NCI-H1105 treated with DMSO at 0.1 percent for 48 hours (cell line): ENCODE measurements at regions not wholly inside any gene's neighbourhood (a gene's known extent, or its start where the extent isn't known, plus 50 kb on each side); places are given as distances from the start of the nearest gene placed in this dataset.

Experiments used
- DNase-seq: peaks from one replicate; lab custom pipeline; 2025; lab: John Stamatoyannopoulos, UW

DNA sequence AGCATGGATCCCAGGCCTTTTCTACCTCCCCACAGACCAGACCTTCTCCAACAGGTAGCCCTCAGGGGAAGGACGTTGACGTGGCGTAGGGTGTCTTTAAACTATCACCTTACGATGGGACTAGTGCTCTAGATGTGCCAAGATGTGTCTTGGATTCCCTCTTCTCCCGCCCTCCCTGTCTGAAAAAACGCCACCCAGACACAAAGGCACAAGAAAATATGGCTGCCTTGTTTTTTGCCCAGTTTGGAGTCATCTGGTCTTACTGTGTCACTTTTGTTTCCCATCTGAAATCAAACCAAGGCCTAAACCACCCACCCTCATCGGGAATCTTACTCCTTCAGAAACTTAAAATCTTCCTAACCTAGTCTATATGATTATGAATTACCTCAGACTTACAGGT is 235.4 kb downstream of the OR13H1 start:
- no peak for DNase-seq

- DNase-seq: no peak
Observed at GRCh38 chrX:131779741-131780140, 235.9 kb downstream of the OR13H1 start.

- no peak for DNase-seq
Observed at GRCh38 chrX:131782646-131783045, 238.8 kb downstream of the OR13H1 start.

- DNase-seq: no peak
Observed at GRCh38 chrX:131783555-131784308, 239.4 kb upstream of the STK26 start.

GRCh38 chrX:131789664-131790063 is 233.4 kb upstream of the STK26 start:
- DNase-seq: no peak

- peak; percentile 29 for DNase-seq
Observed at GRCh38 chrX:131791608-131792355, 231.3 kb upstream of the STK26 start.

DNA sequence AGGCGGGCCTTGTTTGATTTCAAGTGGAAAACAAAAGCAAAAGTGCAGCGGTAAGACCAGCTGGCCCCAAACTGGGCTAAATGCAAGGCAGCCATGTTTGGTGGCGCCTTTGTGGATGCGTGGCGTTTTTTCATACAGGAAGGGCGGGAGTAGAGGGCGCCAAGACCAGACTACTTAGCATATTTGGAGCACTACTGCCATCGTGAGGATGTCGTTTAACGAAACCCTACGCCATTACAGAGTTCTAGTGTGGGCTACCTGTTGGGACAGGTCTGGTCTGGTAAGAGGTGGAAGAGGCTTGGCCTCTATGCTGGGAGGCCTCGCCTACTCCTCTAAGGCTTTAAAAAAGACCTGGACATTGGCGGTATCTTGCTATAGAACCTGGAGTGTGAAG is 230.7 kb upstream of the STK26 start:
- peak; percentile 91 for DNase-seq

GRCh38 chrX:131792789-131793462 is 230.2 kb upstream of the STK26 start:
- DNase-seq: peak; percentile 83

- DNase-seq: no peak
Observed at GRCh38 chrX:131795442-131796229, 227.5 kb upstream of the STK26 start.

DNA sequence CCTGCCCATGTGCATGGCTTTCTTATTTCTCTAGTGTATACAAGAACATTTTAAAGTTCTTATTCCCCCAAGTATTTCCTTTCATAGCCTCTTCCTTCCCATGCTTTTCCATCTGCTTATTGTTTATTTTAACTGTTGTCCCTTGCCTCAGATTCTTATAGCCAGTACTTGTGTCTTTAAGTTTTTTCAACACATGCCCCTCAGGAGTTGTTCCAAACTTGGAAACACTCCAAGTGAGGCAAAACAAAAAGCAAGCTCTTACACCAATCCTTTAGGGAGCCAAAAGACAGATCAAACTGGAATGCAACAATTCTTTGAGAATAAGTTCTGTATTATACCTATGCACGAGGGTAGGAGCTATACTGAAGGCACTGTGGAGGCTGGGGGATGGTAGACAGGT is 222.0 kb upstream of the STK26 start:
- no peak for DNase-seq

GRCh38 chrX:131801911-131802310 is 221.2 kb upstream of the STK26 start:
- no peak for DNase-seq

- no peak for DNase-seq
Observed at GRCh38 chrX:131802836-131803626, 220.1 kb upstream of the STK26 start.

DNA sequence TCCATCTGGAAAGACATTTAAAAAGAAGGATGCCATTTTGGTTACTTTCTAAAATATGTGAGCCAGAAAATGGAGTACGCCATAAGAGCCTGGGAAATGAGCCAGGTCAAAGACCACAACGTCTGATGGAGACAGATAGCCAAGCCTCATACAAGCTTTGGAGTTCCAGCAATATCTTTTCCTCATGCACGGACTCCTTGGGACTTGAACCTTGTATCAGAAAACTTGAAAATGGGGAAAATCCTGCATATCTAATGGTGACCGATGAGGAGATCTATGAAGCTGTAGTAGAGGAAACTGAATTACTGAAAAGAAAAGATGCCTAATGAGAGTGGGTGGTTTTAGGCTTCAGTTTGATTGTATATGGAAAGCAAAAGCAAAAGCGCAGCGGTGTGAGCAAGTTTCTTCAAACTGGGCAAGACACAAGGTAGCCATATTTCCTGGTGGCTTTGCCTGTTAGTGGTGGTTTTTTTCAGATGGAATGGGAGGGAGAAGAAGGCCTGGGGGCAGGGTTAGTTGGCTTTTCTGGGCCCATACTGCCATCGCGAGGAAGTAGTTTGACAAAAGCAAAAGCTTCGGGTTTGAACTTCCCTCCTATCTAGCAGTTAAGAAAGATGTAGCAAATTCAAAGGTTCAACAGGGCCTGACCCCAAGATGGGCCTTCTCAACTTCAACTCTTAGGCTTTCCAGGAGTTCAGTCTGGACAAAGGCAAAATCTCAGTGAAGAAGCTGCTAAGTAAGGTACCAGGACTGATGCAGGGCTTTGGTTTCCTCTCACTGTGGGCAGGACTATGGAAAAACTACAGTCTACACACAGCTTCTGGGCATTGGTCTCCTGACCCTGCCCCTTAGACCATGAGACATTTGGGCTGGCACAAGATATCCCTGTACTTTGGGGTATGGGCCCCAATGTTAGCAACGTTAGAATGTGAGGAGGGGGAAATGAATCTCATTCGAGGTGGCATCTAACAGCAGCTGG is 210.0 kb upstream of the STK26 start:
- DNase-seq: no peak

GRCh38 chrX:131816551-131817136 is 206.5 kb upstream of the STK26 start:
- no peak for DNase-seq

GRCh38 chrX:131818297-131818936 is 204.7 kb upstream of the STK26 start:
- DNase-seq: no peak

- no peak for DNase-seq
Observed at GRCh38 chrX:131821945-131822622, 201.0 kb upstream of the STK26 start.

- DNase-seq: no peak
Observed at GRCh38 chrX:131826572-131826971, 196.5 kb upstream of the STK26 start.

DNA sequence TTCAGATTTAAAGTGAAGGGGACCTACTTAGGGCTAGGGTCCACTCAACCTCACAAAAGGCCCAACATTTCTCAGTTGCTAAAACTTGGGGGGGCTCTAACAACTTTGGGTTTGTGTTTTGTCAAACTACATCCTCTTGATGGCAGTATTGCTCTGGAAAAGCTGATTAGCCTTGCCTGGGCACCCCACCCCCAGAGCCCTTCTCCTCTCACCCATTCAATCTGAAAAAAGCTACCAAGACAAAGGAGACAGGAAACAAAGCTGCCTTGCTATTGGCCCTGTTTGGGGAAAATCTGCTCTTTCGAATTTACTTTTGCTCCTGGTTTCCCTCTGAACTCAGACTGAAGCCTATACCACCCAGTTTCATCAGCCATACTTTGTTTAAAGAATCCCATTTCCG is 195.2 kb upstream of the STK26 start:
- peak; percentile 65 for DNase-seq

- DNase-seq: peak; percentile 28
Observed at GRCh38 chrX:131828482-131828881, 194.6 kb upstream of the STK26 start.
